ENCODE measurements at regions not wholly inside any gene's neighbourhood (a gene's known extent, or its start where the extent isn't known, plus 50 kb on each side); places are given as distances from the start of the nearest gene placed in this dataset.

DNA sequence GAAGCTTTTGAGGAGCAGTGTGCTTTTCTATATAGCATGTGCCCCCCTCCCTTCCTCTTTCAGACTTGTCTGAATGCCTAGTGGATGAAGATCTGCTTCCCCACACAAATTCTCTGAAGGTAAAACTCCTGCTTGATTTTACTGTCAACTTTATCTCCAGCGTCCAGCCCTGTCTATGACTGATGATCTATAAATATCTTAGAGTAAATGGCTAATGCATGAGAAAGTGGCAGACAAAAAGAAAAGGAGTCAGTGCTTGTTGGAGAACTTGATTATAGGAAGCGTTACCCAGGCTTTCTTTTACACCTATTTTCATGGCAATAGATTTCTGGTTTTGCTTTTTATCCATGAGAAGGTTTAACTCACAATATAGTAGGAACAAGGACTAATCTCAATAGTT is 168.3 kb upstream of the HS3ST1 start:
- TF ChIP-seq, protein P1, sequence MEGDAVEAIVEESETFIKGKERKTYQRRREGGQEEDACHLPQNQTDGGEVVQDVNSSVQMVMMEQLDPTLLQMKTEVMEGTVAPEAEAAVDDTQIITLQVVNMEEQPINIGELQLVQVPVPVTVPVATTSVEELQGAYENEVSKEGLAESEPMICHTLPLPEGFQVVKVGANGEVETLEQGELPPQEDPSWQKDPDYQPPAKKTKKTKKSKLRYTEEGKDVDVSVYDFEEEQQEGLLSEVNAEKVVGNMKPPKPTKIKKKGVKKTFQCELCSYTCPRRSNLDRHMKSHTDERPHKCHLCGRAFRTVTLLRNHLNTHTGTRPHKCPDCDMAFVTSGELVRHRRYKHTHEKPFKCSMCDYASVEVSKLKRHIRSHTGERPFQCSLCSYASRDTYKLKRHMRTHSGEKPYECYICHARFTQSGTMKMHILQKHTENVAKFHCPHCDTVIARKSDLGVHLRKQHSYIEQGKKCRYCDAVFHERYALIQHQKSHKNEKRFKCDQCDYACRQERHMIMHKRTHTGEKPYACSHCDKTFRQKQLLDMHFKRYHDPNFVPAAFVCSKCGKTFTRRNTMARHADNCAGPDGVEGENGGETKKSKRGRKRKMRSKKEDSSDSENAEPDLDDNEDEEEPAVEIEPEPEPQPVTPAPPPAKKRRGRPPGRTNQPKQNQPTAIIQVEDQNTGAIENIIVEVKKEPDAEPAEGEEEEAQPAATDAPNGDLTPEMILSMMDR (IDR thresholded peaks at IDR 0.05; ENCODE audit: low read length), result no peak
- TF ChIP-seq EZH2 (optimal IDR thresholded peaks at IDR 0.05; ENCODE audit: low read depth, low read length), result no peak
- TF ChIP-seq EZH2phosphoT487 (IDR thresholded peaks at IDR 0.05; ENCODE audit: low read length), result no peak
